Activated naive CD4-positive, alpha-beta T cell treated with anti-CD3 and anti-CD28 coated beads, Interleukin-2, amount 50 U/mL, for 24 hours (primary cell): ENCODE measurements at regions not wholly inside any gene's neighbourhood (a gene's known extent, or its start where the extent isn't known, plus 50 kb on each side); places are given as distances from the start of the nearest gene placed in this dataset.
"Not testable (repeated sequence)": the region's sequence is repeated elsewhere in the genome, so short reads cannot be mapped to it uniquely, and the experiment has no call there.

Experiments
- H3K27ac Mint-ChIP-seq: one replicate; pipeline ENCODE4 v1.8.0; 2021; ENCODE audit warnings: mild to moderate bottlenecking, mixed read lengths
- H3K27me3 Mint-ChIP-seq: one replicate; pipeline ENCODE4 v1.8.0; 2021; ENCODE audit warnings: mixed read lengths
- H3K36me3 Mint-ChIP-seq: one replicate; pipeline ENCODE4 v1.8.0; 2021; ENCODE audit warnings: mixed read lengths
- H3K4me1 Mint-ChIP-seq: one replicate; pipeline ENCODE4 v1.8.0; 2021; ENCODE audit warnings: mixed read lengths
- H3K4me3 Mint-ChIP-seq: one replicate; pipeline ENCODE4 v1.8.0; 2021; ENCODE audit warnings: mild to moderate bottlenecking, mixed read lengths
- H3K9me3 Mint-ChIP-seq: one replicate; pipeline ENCODE4 v1.8.0; 2021; ENCODE audit warnings: mixed read lengths

DNA sequence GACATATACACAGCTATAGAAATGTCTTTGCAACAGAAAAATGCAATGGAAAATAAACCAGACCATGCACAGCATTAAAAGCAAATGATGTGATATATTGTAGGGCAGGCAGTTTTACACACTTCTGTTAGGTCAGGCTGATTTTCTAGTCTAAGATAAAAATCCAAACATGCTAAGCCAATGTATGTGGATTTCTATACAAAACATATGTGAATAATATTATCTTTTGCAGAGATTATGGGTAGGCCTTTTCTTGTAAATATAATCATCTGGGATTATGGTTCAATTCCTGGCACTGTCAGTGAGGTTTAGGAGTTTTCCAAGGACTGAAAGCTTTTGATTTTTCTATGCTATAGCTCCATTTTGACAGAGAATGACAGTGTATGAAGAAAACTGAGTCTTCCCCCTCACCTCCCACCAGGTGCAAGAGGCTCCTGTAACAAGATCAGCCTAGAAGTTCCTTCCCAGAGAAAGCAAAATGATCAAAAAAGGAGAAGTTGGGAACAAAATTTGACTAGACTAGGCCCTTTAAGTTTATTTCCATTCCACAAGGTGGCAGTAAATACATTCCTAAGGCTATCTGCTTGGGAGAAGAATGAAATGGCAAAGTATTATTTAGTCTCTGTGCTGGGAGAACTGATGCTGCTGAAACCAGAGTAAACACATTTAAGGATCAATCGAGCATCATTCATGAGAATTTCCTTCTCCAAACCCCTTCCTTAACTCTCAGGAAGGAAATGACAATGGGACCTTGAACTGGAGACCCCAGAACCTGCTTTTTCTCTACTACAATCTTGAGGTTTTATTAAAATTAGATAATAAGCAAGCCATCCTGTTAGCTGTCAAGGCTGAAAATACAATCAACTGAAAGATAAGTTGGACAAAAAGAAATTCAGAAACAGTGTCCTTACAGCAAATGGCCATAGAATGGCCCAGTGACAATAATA is 133.0 kb upstream of the TUT7 start:
- H3K4me3 Mint-ChIP-seq, result no peak overlapping the region
- H3K9me3 Mint-ChIP-seq, result no peaks in the 10 kb centered on the region
- no peaks in the 10 kb centered on the region for H3K4me1 Mint-ChIP-seq
- H3K27me3 Mint-ChIP-seq, result peaks cover 3% of the 10 kb centered on the region
- no peak overlapping the region for H3K27ac Mint-ChIP-seq
- H3K36me3 Mint-ChIP-seq, result no peaks in the 10 kb centered on the region

- Mint-ChIP-seq H3K27ac (no peak overlapping the region), H3K4me3 (no peak overlapping the region), H3K4me1 (no peaks in the 10 kb centered on the region), H3K36me3 (no peaks in the 10 kb centered on the region), H3K9me3 (no peaks in the 10 kb centered on the region), H3K27me3 (peaks cover 11% of the 10 kb centered on the region)
These were observed 131.1 kb upstream of the TUT7 start for GRCh38 chr9:86485359-86485758.

- Mint-ChIP-seq H3K36me3 (no peaks in the 10 kb centered on the region), H3K27ac (no peak overlapping the region), H3K4me3 (no peak overlapping the region), H3K9me3 (no peaks in the 10 kb centered on the region), H3K4me1 (no peaks in the 10 kb centered on the region), H3K27me3 (peaks cover 16% of the 10 kb centered on the region)
These were observed 129.3 kb upstream of the TUT7 start for GRCh38 chr9:86483496-86483895.

- H3K9me3 Mint-ChIP-seq, result no peaks in the 10 kb centered on the region
- no peaks in the 10 kb centered on the region for H3K4me1 Mint-ChIP-seq
- no peak overlapping the region for H3K4me3 Mint-ChIP-seq
- H3K27me3 Mint-ChIP-seq, result peaks cover 18% of the 10 kb centered on the region
- no peaks in the 10 kb centered on the region for H3K36me3 Mint-ChIP-seq
- H3K27ac Mint-ChIP-seq, result no peak overlapping the region
These were observed 127.3 kb upstream of the TUT7 start for GRCh38 chr9:86481466-86481865.

DNA sequence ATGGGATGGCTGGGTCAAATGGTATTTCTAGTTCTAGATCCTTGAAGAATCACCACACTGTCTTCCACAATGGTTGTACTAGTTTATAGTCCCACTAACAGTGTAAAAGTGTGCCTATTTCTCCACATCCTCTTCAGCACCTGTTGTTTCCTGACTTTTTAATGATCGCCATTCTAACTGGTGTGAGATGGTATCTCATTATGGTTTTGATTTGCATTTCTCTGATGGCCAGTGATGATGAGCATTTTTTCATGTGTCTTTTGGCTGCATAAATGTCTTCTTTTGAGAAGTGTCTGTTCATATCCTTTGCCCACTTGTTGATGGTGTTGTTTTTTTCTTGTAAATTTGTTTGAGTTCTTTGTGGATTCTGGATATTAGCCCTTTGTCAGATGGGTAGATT is 121.0 kb upstream of the TUT7 start:
- H3K4me1 Mint-ChIP-seq, H3K27ac Mint-ChIP-seq, H3K4me3 Mint-ChIP-seq, H3K9me3 Mint-ChIP-seq, H3K36me3 Mint-ChIP-seq: not testable (repeated sequence)
- H3K27me3 Mint-ChIP-seq, result peaks cover 11% of the 10 kb centered on the region

- H3K36me3 Mint-ChIP-seq, result no peaks in the 10 kb centered on the region
- no peak overlapping the region for H3K4me3 Mint-ChIP-seq
- no peak overlapping the region for H3K27ac Mint-ChIP-seq
- no peaks in the 10 kb centered on the region for H3K9me3 Mint-ChIP-seq
- H3K27me3 Mint-ChIP-seq, result peaks cover 5% of the 10 kb centered on the region
- H3K4me1 Mint-ChIP-seq, result no peaks in the 10 kb centered on the region
These were observed 117.1 kb upstream of the TUT7 start for GRCh38 chr9:86471171-86471815.

GRCh38 chr9:86470326-86470725 is 116.1 kb upstream of the TUT7 start:
- no peak overlapping the region for H3K4me3 Mint-ChIP-seq
- H3K4me1 Mint-ChIP-seq, result no peaks in the 10 kb centered on the region
- H3K36me3 Mint-ChIP-seq, result no peaks in the 10 kb centered on the region
- no peak overlapping the region for H3K27ac Mint-ChIP-seq
- H3K9me3 Mint-ChIP-seq, result no peaks in the 10 kb centered on the region
- peaks cover 5% of the 10 kb centered on the region for H3K27me3 Mint-ChIP-seq

DNA sequence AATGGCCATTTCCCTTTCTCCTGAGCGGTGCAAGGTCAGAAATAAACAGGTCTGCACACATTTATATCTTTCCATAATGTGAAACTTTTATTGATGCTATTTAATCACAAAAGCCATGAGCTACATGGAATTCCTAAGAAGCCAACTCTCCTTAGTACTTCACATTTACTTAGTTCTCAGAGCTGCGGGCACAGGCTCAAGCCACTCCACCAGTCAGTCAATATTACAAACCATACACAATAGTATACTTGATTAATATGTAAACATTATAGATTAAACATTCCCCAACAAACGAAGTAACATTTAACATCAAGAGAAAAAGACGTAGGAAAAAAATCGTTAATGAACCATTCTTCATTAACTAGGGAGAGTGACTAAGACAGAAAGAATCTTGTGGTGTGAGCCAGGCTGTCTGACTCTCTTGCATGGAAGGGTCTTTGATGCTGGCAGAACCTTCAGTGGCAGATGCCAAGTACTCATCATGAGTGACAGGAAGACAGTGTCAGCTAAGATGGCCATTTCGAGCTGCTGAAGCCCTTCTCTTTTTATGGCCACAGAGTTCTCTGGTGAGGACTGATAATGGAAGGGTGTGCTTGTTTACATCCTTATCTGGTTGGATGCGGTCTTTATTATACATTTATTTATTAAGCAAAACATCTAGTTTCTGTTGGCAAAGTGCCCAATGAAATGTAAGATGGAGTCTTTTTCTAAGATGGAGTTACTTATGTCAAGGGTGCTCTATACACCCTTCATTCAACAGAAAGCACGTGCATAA is 115.5 kb upstream of the TUT7 start:
- Mint-ChIP-seq H3K9me3 (no peaks in the 10 kb centered on the region), H3K4me1 (no peaks in the 10 kb centered on the region), H3K27ac (no peak overlapping the region), H3K4me3 (no peak overlapping the region), H3K27me3 (peaks cover 5% of the 10 kb centered on the region), H3K36me3 (no peaks in the 10 kb centered on the region)

DNA sequence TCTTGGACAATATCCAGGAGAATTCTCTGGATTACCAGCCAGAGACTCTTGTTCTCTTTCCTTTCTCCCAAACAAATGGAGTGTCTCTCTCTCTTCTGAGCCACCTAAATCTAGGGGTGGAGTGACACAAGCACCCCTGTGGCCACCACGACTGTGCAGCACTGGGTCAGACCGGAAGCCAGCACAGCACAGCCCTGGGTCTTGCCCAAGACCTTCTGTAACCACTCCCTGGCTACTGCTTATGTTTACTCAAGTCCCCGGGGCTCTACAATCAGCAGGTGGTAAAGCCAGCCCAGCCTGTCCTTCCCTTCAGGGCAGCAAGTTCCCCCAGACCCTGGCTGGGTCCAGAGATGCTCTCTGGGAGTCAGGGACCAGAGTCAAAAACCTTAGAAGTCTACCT is 110.0 kb upstream of the TUT7 start:
- H3K4me1 Mint-ChIP-seq, result no peaks in the 10 kb centered on the region
- H3K9me3 Mint-ChIP-seq, result no peaks in the 10 kb centered on the region
- H3K27me3 Mint-ChIP-seq, result peaks cover 1% of the 10 kb centered on the region
- no peaks in the 10 kb centered on the region for H3K36me3 Mint-ChIP-seq
- no peak overlapping the region for H3K27ac Mint-ChIP-seq
- no peak overlapping the region for H3K4me3 Mint-ChIP-seq

DNA sequence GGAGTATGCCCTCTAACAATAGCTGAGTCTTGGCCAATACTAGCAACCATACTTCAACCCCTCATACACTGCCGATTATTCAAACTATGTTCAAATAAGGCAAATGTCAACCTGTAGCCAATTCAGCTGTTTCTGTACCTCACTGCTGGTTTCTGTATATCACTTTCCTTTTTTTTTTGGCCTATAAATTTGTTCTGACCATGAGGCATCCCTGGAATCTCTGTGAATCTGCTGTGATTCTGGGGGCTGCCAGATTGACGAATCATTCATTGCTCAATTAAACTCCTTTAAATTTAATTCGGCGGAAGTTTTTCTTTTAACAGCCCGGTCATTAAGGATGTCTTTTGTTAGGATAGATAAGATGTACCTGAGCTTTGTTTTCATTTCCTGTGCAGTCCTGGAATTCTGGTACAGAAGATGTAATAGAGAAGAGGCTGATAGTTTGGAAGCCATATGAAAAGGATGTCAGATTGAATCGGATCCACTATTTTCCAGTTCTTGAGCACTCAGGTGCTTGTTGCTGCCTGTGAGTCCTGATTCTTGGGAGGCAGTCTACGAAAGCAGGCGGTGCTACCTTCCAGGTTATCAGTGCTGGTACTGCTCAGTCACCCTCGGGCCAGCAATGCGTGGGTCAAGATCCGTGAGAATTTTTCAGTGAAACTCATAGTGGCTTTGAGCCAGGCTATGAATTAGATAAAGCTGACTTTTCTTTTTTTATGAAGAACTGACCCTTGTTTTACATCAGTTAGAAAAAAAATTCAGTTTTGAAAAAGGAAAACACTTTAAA is 106.2 kb upstream of the TUT7 start:
- Mint-ChIP-seq H3K4me1 (no peaks in the 10 kb centered on the region), H3K4me3 (no peak overlapping the region), H3K9me3 (no peaks in the 10 kb centered on the region), H3K27me3 (no peaks in the 10 kb centered on the region), H3K27ac (no peak overlapping the region), H3K36me3 (no peaks in the 10 kb centered on the region)

- Mint-ChIP-seq H3K36me3 (no peaks in the 10 kb centered on the region), H3K9me3 (no peaks in the 10 kb centered on the region), H3K4me3 (no peak overlapping the region), H3K27ac (no peak overlapping the region), H3K27me3 (no peaks in the 10 kb centered on the region), H3K4me1 (no peaks in the 10 kb centered on the region)
These were observed 105.5 kb upstream of the TUT7 start for GRCh38 chr9:86459599-86460155.

GRCh38 chr9:86459191-86459590 is 105.0 kb upstream of the TUT7 start:
- no peaks in the 10 kb centered on the region for H3K9me3 Mint-ChIP-seq
- H3K4me3 Mint-ChIP-seq, result no peak overlapping the region
- no peak overlapping the region for H3K27ac Mint-ChIP-seq
- no peaks in the 10 kb centered on the region for H3K27me3 Mint-ChIP-seq
- H3K4me1 Mint-ChIP-seq, result no peaks in the 10 kb centered on the region
- no peaks in the 10 kb centered on the region for H3K36me3 Mint-ChIP-seq

DNA sequence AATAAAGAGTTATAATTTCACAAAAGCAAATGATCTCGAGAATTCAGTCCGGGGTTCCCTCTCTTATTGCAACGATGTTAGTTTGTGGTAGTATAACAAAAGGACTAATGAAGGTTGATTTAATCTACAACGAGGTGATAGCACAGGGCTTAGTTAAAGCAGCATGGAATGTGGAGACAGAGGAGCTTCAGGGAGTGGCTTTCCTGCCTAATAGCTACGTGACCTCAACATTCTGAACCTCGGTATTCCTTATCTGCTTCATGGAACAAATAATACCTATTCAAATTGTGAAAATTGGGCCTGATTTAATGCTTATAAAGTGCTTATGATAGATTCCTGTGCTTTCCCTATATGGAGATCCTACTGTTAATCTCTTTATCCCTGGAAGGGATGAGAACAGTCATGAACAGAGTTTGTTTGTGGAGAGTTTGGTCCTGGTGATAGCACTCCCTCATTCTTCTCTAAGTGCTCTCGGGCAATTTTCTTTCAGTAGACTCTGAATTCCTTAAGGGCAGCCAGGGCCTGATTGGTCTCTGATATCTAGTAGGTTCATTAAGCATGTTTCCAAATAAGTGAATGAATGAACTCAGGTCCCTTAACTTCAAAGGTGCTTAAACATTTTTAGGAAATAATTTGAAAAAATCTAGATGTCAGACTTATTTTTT is 104.1 kb upstream of the TUT7 start:
- H3K4me3 Mint-ChIP-seq, result no peak overlapping the region
- no peaks in the 10 kb centered on the region for H3K9me3 Mint-ChIP-seq
- H3K36me3 Mint-ChIP-seq, result no peaks in the 10 kb centered on the region
- no peak overlapping the region for H3K27ac Mint-ChIP-seq
- no peaks in the 10 kb centered on the region for H3K27me3 Mint-ChIP-seq
- H3K4me1 Mint-ChIP-seq, result no peaks in the 10 kb centered on the region

DNA sequence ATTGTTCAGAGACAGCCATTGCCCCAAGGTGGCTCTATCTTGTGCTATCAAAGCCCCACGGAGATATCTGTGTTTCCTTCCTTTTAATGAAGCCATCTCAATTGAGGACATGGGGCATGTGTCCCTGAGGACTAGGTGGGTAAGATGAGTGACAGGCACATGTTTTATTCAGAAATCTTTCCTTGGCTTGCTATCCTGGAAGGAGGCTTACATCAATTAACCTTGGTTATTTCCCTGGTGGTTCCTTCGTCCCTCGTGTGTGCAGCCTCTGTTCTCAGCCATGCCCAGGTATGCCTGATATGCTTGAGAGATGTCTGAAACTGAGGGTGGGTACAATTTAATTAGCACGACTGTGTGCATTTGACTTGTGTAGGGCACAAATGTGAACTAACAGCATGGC is 102.2 kb upstream of the TUT7 start:
- Mint-ChIP-seq H3K36me3 (no peaks in the 10 kb centered on the region), H3K27ac (no peak overlapping the region), H3K4me1 (no peaks in the 10 kb centered on the region), H3K27me3 (no peaks in the 10 kb centered on the region), H3K4me3 (no peak overlapping the region), H3K9me3 (no peaks in the 10 kb centered on the region)
